ENCODE measurements at regions not wholly inside any gene's neighbourhood (a gene's known extent, or its start where the extent isn't known, plus 50 kb on each side); places are given as distances from the start of the nearest gene placed in this dataset.
"Not testable (repeated sequence)": the region's sequence is repeated elsewhere in the genome, so short reads cannot be mapped to it uniquely, and the experiment has no call there.

GRCh38 chr16:25596194-25596593, 95.6 kb upstream of the HS3ST4 start:
- TF ChIP-seq JUND (IDR thresholded peaks at IDR 0.05; ENCODE audit: low read depth), result no peak
- no peak for DNase-seq (ENCODE audit: low read depth in 1 of 2, low spot score in 1 of 2)
- in situ Hi-C loops (cut with HindIII; ENCODE audit: low pct_unique_long_range_greater_than_20kb, low sequenced_read_pairs), result no loop called here

GRCh38 chr16:25593260-25593659, 98.5 kb upstream of the HS3ST4 start:
- in situ Hi-C loops (cut with HindIII; ENCODE audit: low pct_unique_long_range_greater_than_20kb, low sequenced_read_pairs), result no loop called here
- no peak for DNase-seq (ENCODE audit: low read depth in 1 of 2, low spot score in 1 of 2)
- TF ChIP-seq JUND (IDR thresholded peaks at IDR 0.05; ENCODE audit: low read depth), result no peak

- no peak for DNase-seq (ENCODE audit: low read depth in 1 of 2, low spot score in 1 of 2)
- in situ Hi-C loops (cut with HindIII; ENCODE audit: low pct_unique_long_range_greater_than_20kb, low sequenced_read_pairs), result no loop called here
- no peak for TF ChIP-seq JUND (IDR thresholded peaks at IDR 0.05; ENCODE audit: low read depth)
These were observed 104.0 kb upstream of the HS3ST4 start for GRCh38 chr16:25587783-25588182.

- in situ Hi-C loops (cut with HindIII; ENCODE audit: low pct_unique_long_range_greater_than_20kb, low sequenced_read_pairs), result no loop called here
- no peak for TF ChIP-seq JUND (IDR thresholded peaks at IDR 0.05; ENCODE audit: low read depth)
- no peak for DNase-seq (ENCODE audit: low read depth in 1 of 2, low spot score in 1 of 2)
These were observed 104.9 kb upstream of the HS3ST4 start for GRCh38 chr16:25586826-25587225.

GRCh38 chr16:25585526-25585925, 106.2 kb upstream of the HS3ST4 start:
- DNase-seq (ENCODE audit: low read depth in 1 of 2, low spot score in 1 of 2), result no peak
- in situ Hi-C loops (cut with HindIII; ENCODE audit: low pct_unique_long_range_greater_than_20kb, low sequenced_read_pairs), result no loop called here
- no peak for TF ChIP-seq JUND (IDR thresholded peaks at IDR 0.05; ENCODE audit: low read depth)

GRCh38 chr16:25580041-25580440, 111.7 kb upstream of the HS3ST4 start:
- in situ Hi-C loops (cut with HindIII; ENCODE audit: low pct_unique_long_range_greater_than_20kb, low sequenced_read_pairs), result no loop called here
- DNase-seq (ENCODE audit: low read depth in 1 of 2, low spot score in 1 of 2), result no peak
- no peak for TF ChIP-seq JUND (IDR thresholded peaks at IDR 0.05; ENCODE audit: low read depth)

GRCh38 chr16:25575363-25575762, 116.4 kb upstream of the HS3ST4 start:
- TF ChIP-seq JUND (IDR thresholded peaks at IDR 0.05; ENCODE audit: low read depth), result no peak
- in situ Hi-C loops (cut with HindIII; ENCODE audit: low pct_unique_long_range_greater_than_20kb, low sequenced_read_pairs), result no loop called here
- no peak for DNase-seq (ENCODE audit: low read depth in 1 of 2, low spot score in 1 of 2)

GRCh38 chr16:25571712-25572111, 120.0 kb upstream of the HS3ST4 start:
- no peak for TF ChIP-seq JUND (IDR thresholded peaks at IDR 0.05; ENCODE audit: low read depth)
- no peak for DNase-seq (ENCODE audit: low read depth in 1 of 2, low spot score in 1 of 2)
- in situ Hi-C loops (cut with HindIII; ENCODE audit: low pct_unique_long_range_greater_than_20kb, low sequenced_read_pairs), result no loop called here

GRCh38 chr16:25570131-25570530, 121.6 kb upstream of the HS3ST4 start:
- in situ Hi-C loops (cut with HindIII; ENCODE audit: low pct_unique_long_range_greater_than_20kb, low sequenced_read_pairs), result no loop called here
- no peak for DNase-seq (ENCODE audit: low read depth in 1 of 2, low spot score in 1 of 2)
- no peak for TF ChIP-seq JUND (IDR thresholded peaks at IDR 0.05; ENCODE audit: low read depth)

- DNase-seq (ENCODE audit: low read depth in 1 of 2, low spot score in 1 of 2), result no peak
- in situ Hi-C loops (cut with HindIII; ENCODE audit: low pct_unique_long_range_greater_than_20kb, low sequenced_read_pairs), result no loop called here
- TF ChIP-seq JUND (IDR thresholded peaks at IDR 0.05; ENCODE audit: low read depth), result no peak
These were observed 122.8 kb upstream of the HS3ST4 start for GRCh38 chr16:25568991-25569390.

GRCh38 chr16:25566183-25566582, 125.6 kb upstream of the HS3ST4 start:
- TF ChIP-seq JUND (IDR thresholded peaks at IDR 0.05; ENCODE audit: low read depth), result no peak
- in situ Hi-C loops (cut with HindIII; ENCODE audit: low pct_unique_long_range_greater_than_20kb, low sequenced_read_pairs), result no loop called here
- DNase-seq (ENCODE audit: low read depth in 1 of 2, low spot score in 1 of 2), result no peak

GRCh38 chr16:25563700-25564099, 128.1 kb upstream of the HS3ST4 start:
- DNase-seq (ENCODE audit: low read depth in 1 of 2, low spot score in 1 of 2), result no peak
- in situ Hi-C loops (cut with HindIII; ENCODE audit: low pct_unique_long_range_greater_than_20kb, low sequenced_read_pairs), result no loop called here
- no peak for TF ChIP-seq JUND (IDR thresholded peaks at IDR 0.05; ENCODE audit: low read depth)

GRCh38 chr16:25561723-25562122, 130.0 kb upstream of the HS3ST4 start:
- in situ Hi-C loops (cut with HindIII; ENCODE audit: low pct_unique_long_range_greater_than_20kb, low sequenced_read_pairs); DNase-seq (ENCODE audit: low read depth in 1 of 2, low spot score in 1 of 2): not testable (repeated sequence)

GRCh38 chr16:25556968-25557312, 134.8 kb upstream of the HS3ST4 start:
- in situ Hi-C loops (cut with HindIII; ENCODE audit: low pct_unique_long_range_greater_than_20kb, low sequenced_read_pairs), result not testable (repeated sequence)

GRCh38 chr16:25556289-25556967, 135.3 kb upstream of the HS3ST4 start:
- DNase-seq (ENCODE audit: low read depth in 1 of 2, low spot score in 1 of 2); in situ Hi-C loops (cut with HindIII; ENCODE audit: low pct_unique_long_range_greater_than_20kb, low sequenced_read_pairs): not testable (repeated sequence)

More at GRCh38 chr16:25556968-25557312, 134.8 kb upstream of the HS3ST4 start:
- not testable (repeated sequence) for DNase-seq (ENCODE audit: low read depth in 1 of 2, low spot score in 1 of 2)
